ENCODE measurements at regions not wholly inside any gene's neighbourhood (a gene's known extent, or its start where the extent isn't known, plus 50 kb on each side); places are given as distances from the start of the nearest gene placed in this dataset.
"Not testable (repeated sequence)": the region's sequence is repeated elsewhere in the genome, so short reads cannot be mapped to it uniquely, and the experiment has no call there.

GRCh38 chr20:22734946-22735647, 150.7 kb upstream of the FOXA2 start:
- DNase-seq (ENCODE audit: low read depth in 2 of 2) = not testable (repeated sequence)

- no peak for DNase-seq (ENCODE audit: low read depth in 2 of 2)
Observed at GRCh38 chr20:22740829-22741228, 156.5 kb upstream of the FOXA2 start.

GRCh38 chr20:22744341-22745193, 160.2 kb upstream of the FOXA2 start:
- no peak for DNase-seq (ENCODE audit: low read depth in 2 of 2)

- no peak for DNase-seq (ENCODE audit: low read depth in 2 of 2)
Observed at GRCh38 chr20:22745194-22745500, 160.8 kb upstream of the FOXA2 start.

GRCh38 chr20:22746957-22747356, 162.6 kb upstream of the FOXA2 start:
- DNase-seq (ENCODE audit: low read depth in 2 of 2) = no peak

- no peak for DNase-seq (ENCODE audit: low read depth in 2 of 2)
Observed at GRCh38 chr20:22752324-22752723, 168.0 kb upstream of the FOXA2 start.

GRCh38 chr20:22757424-22758183, 173.2 kb upstream of the FOXA2 start:
- no peak for DNase-seq (ENCODE audit: low read depth in 2 of 2)

- no peak for DNase-seq (ENCODE audit: low read depth in 2 of 2)
Observed at GRCh38 chr20:22758815-22759214, 174.4 kb upstream of the FOXA2 start.

- DNase-seq (ENCODE audit: low read depth in 2 of 2) = no peak
Observed at GRCh38 chr20:22762576-22763256, 178.3 kb upstream of the FOXA2 start.

- DNase-seq (ENCODE audit: low read depth in 2 of 2) = no peak
Observed at GRCh38 chr20:22763257-22763906, 179.0 kb upstream of the FOXA2 start.

- no peak for DNase-seq (ENCODE audit: low read depth in 2 of 2)
Observed at GRCh38 chr20:22768266-22769178, 184.2 kb upstream of the FOXA2 start.

- no peak for DNase-seq (ENCODE audit: low read depth in 2 of 2)
Observed at GRCh38 chr20:22770241-22770800, 185.9 kb upstream of the FOXA2 start.

GRCh38 chr20:22771706-22772105, 187.3 kb upstream of the FOXA2 start:
- DNase-seq (ENCODE audit: low read depth in 2 of 2) = no peak

- no peak for DNase-seq (ENCODE audit: low read depth in 2 of 2)
Observed at GRCh38 chr20:22773344-22773743, 189.0 kb upstream of the FOXA2 start.

GRCh38 chr20:22775256-22775655, 190.9 kb upstream of the FOXA2 start:
- no peak for DNase-seq (ENCODE audit: low read depth in 2 of 2)

GRCh38 chr20:22775671-22776139, 191.3 kb upstream of the FOXA2 start:
- no peak for DNase-seq (ENCODE audit: low read depth in 2 of 2)

GRCh38 chr20:22776369-22776768, 192.0 kb upstream of the FOXA2 start:
- DNase-seq (ENCODE audit: low read depth in 2 of 2) = no peak

- no peak for DNase-seq (ENCODE audit: low read depth in 2 of 2)
Observed at GRCh38 chr20:22779878-22780277, 195.5 kb upstream of the FOXA2 start.

GRCh38 chr20:22781869-22782268, 197.5 kb upstream of the FOXA2 start:
- DNase-seq (ENCODE audit: low read depth in 2 of 2) = no peak

- DNase-seq (ENCODE audit: low read depth in 2 of 2) = no peak
Observed at GRCh38 chr20:22789676-22790075, 205.3 kb upstream of the FOXA2 start.

Data from stimulated activated CD4-positive, alpha-beta T cell treated with anti-CD3 and anti-CD28 coated beads, Interleukin-1b, Interleukin-23, amount 100 ng/mL, for 4 hours (primary cell).